Stomach (tissue), 8 donors: ENCODE measurements at regions not wholly inside any gene's neighbourhood (a gene's known extent, or its start where the extent isn't known, plus 50 kb on each side); places are given as distances from the start of the nearest gene placed in this dataset.

Experiments used
- DNase-seq, 2 donors: peaks; one replicate each; pipeline versions ENCODE4 v3.0.0 to v3.0.0-alpha.2; 2013 to 2019
- H3K27ac ChIP-seq, 5 donors: fragments of 200-600 bp in 4 of 5; sonication (generic) in 4 of 5; one replicate each; pipeline ENCODE4 v1.5.1; 2013 to 2019; ENCODE audit warnings: mild to moderate bottlenecking in 1 of 5, moderate library complexity in 1 of 5
- H3K27me3 ChIP-seq, 3 donors: fragments of 200-600 bp; sonication (generic); one replicate each; pipeline ENCODE4 v1.5.1; 2017 to 2019; ENCODE audit warnings: mixed run types in 1 of 3
- H3K36me3 ChIP-seq, 4 donors: fragments of 200-600 bp; sonication (generic); 1 replicate in 3 of 4; 2 replicates in 1 of 4; pipeline ENCODE4 v1.5.1; 2016 to 2019
- H3K4me1 ChIP-seq, 4 donors: fragments of 200-600 bp; sonication (generic); one replicate each; pipeline ENCODE4 v1.5.1; 2016 to 2019
- H3K4me3 ChIP-seq, 4 donors: fragments of 200-600 bp; sonication (generic) in 3 of 4; one replicate each; pipeline ENCODE4 v1.5.1; 2016 to 2019; ENCODE audit warnings: mild to moderate bottlenecking in 1 of 4
- H3K9me3 ChIP-seq, 4 donors: fragments of 200-600 bp; sonication (generic); one replicate each; pipeline ENCODE4 v1.5.1; 2016 to 2019
- CTCF ChIP-seq, 7 experiments: fragments of 450-650 bp in 4 of 7; fragments of 200-600 bp in 3 of 7; sonication (generic) in 3 of 7; IDR thresholded peaks; one replicate each; pipeline ENCODE4 v1.5.1; 2016 to 2019; ENCODE audit warnings: antibody characterized with exemption in 7 of 7, control low read depth in 2 of 7, mild to moderate bottlenecking in 1 of 7
- EP300 ChIP-seq: sonication (generic); formaldehyde crosslinking; IDR thresholded peaks from one replicate; pipeline ENCODE4 v1.6.1; 2017; ENCODE audit warnings: antibody characterized with exemption
- POLR2A ChIP-seq, 4 donors: fragments of 450-650 bp; IDR thresholded peaks; one replicate each; pipeline ENCODE4 v1.6.1; 2016; ENCODE audit warnings: antibody characterized with exemption in 4 of 4, control low read depth in 2 of 4, mild to moderate bottlenecking in 1 of 4, moderate library complexity in 1 of 4
- POLR2AphosphoS5 ChIP-seq, 3 donors: sonication (generic); formaldehyde crosslinking; IDR thresholded peaks; one replicate each; pipeline ENCODE4 v1.6.1; 2016; ENCODE audit warnings: antibody characterized with exemption in 3 of 3
- WGBS, 5 donors: extraction: QIAGEN DNeasy Blood & Tissue Kit in 3 of 5; methylation state at CpG; one replicate each; pipeline versions ENCODE4 v1.1.5 to v1.1.7; 2013 to 2018; 5-methylcytosine and 5-hydroxymethylcytosine counted together
- intact Hi-C: fragments of 100-400 bp; cut with DNase I; formaldehyde crosslinking; loops from one replicate; pipeline ENCODE4 v1.15.1; 2023; ENCODE audit warnings: low total_unique reads
- donor health status: healthy with polysubstance abuse.
- donor health status: Bipolar disorder and iron deficiency.
- donor health status: healthy.

DNA sequence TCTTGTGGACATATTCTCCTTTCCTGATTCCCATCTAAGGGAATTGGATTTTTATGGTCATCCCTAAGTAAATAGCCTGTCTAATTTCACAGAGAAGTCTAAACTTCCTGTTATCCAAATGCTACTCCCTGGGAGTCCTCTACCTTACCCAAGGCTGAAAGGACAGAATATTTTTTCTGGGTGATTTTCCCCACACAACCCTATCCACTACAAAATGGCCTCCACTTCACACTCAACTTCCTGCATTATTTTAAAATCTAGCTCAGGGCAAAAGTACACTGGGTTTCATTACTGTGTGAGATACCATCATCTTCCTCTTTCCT, 77.5 kb upstream of the ABI3BP start:
- intact Hi-C loops: no loop called here
- H3K4me3 ChIP-seq: no peak overlapping the region
- H3K36me3 ChIP-seq: no peaks in the 10 kb centered on the region
- TF ChIP-seq POLR2A (IDR thresholded peaks at IDR 0.05) (no peak), POLR2AphosphoS5 (IDR thresholded peaks at IDR 0.05) (no peak), EP300 (no peak), CTCF (IDR thresholded peaks at IDR 0.05) (no peak)
- peak overlapping the region in 2 of 5 donors; percentile 33 to 39 for H3K27ac ChIP-seq
- peaks cover 5 to 31% (median 18%) of the 10 kb centered on the region in 4 donors for H3K4me1 ChIP-seq
- no peaks in the 10 kb centered on the region for H3K27me3 ChIP-seq
- H3K9me3 ChIP-seq: no peaks in the 10 kb centered on the region
- no peak for DNase-seq

- WGBS, 5 donors: 30 to 52% (median 45%) methylated on average over 6 of the region's 6 CpGs
- intact Hi-C loops: no loop called here
- H3K4me1 ChIP-seq: peaks cover 5 to 31% (median 18%) of the 10 kb centered on the region in 4 donors
- TF ChIP-seq POLR2AphosphoS5 (IDR thresholded peaks at IDR 0.05) (peak in 1 of 3 donors; percentile 24), EP300 (no peak), CTCF (IDR thresholded peaks at IDR 0.05) (peak in 5 of 7 experiments; percentile 51 to 74 (median 62))
- no peaks in the 10 kb centered on the region for H3K9me3 ChIP-seq
- DNase-seq: peak; percentile 79 to 83
- H3K27me3 ChIP-seq: no peaks in the 10 kb centered on the region
- H3K27ac ChIP-seq: peak overlapping the region in 2 of 5 donors; percentile 33 to 39
- no peak overlapping the region for H3K4me3 ChIP-seq
- H3K36me3 ChIP-seq: no peaks in the 10 kb centered on the region
Measured at GRCh38 chr3:101069901-101070798, 76.9 kb upstream of the ABI3BP start.

DNA sequence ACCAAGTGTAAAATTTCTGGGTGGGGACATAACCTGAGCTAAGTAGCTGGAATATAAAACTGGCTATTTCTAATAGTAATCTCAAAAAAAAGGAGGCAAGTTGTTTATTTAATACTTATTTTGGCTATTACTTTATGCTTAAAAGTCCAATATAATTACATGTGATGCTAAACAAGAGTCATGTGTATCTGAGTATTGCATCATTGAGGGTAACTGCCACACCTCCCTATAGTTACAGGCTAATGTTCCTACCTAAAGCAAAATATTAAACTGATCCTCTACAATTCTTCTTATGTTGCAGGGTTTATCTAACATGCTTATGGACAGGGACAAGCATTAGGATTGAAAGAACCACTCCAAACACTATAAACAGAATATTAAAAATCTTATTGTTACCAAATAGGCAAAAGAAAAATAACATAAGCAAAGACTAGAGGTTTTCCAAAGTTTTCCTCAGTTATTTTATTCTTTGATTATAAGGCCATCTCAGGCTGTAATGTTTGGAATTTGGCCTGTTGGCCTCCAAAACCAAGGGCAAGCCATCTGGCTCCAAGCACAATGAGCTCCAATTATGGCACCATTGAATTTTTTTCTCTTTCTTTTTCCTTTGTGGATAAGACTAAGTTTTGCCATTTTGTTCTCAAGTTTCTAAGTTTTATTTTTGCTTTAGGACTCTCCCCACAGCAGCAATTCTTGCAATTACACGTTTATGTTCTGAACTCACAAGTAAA, 75.8 kb upstream of the ABI3BP start:
- intact Hi-C loops: no loop called here
- H3K36me3 ChIP-seq: no peaks in the 10 kb centered on the region
- no peak for DNase-seq
- WGBS, 5 donors: 11 to 60% (median 25%) methylated on average over 1 of the region's 1 CpG
- TF ChIP-seq CTCF (IDR thresholded peaks at IDR 0.05): no peak
- H3K4me3 ChIP-seq: no peak overlapping the region
- H3K27me3 ChIP-seq: no peaks in the 10 kb centered on the region
- peaks cover 5 to 31% (median 18%) of the 10 kb centered on the region in 4 donors for H3K4me1 ChIP-seq
- H3K9me3 ChIP-seq: no peaks in the 10 kb centered on the region
- no peak overlapping the region for H3K27ac ChIP-seq

- peaks cover 5 to 23% (median 8%) of the 10 kb centered on the region in 4 donors for H3K4me1 ChIP-seq
- 65 to 76% (median 69%) methylated on average over 1 of the region's 1 CpG for WGBS, 5 donors
- H3K9me3 ChIP-seq: no peaks in the 10 kb centered on the region
- no peaks in the 10 kb centered on the region for H3K27me3 ChIP-seq
- peak overlapping the region in 2 of 5 donors; percentile 19 to 52 for H3K27ac ChIP-seq
- DNase-seq: peak in 1 of 2 donors; percentile 7
- H3K36me3 ChIP-seq: no peaks in the 10 kb centered on the region
- intact Hi-C loops: no loop called here
- no peak for TF ChIP-seq EP300
- no peak for TF ChIP-seq POLR2A (IDR thresholded peaks at IDR 0.05)
- H3K4me3 ChIP-seq: no peak overlapping the region
Measured at GRCh38 chr3:101066711-101067129, 73.5 kb upstream of the ABI3BP start.
